ENCODE measurements at regions not wholly inside any gene's neighbourhood (a gene's known extent, or its start where the extent isn't known, plus 50 kb on each side); places are given as distances from the start of the nearest gene placed in this dataset.
A peak's percentile ranks its signal among the peaks of the same experiment; 100 is the strongest.

GRCh38 chr2:133780099-133780996, 212.1 kb upstream of the NCKAP5 start:
- Histone ChIP-seq H4K20me1 (ENCODE audit: insufficient read depth, low read length) (no peaks in the 10 kb centered on the region), H3K9me3 (ENCODE audit: insufficient read depth, low read length) (no peaks in the 10 kb centered on the region), H3K36me3 (replicated peaks; ENCODE audit: low read depth, low read length) (no peaks in the 10 kb centered on the region), H3K9ac (ENCODE audit: low read length) (no peak overlapping the region), H3K27me3 (ENCODE audit: low read depth, low read length) (no peaks in the 10 kb centered on the region), H3K27ac (ENCODE audit: low read length) (no peak overlapping the region), H2AFZ (ENCODE audit: low read depth, low read length) (no peak overlapping the region), H3K79me2 (ENCODE audit: low read length) (no peaks in the 10 kb centered on the region), H3K4me2 (ENCODE audit: low read length) (no peak overlapping the region), H3K4me3 (ENCODE audit: low read length) (no peak overlapping the region), H3K4me1 (ENCODE audit: low read length) (no peaks in the 10 kb centered on the region)
- TF ChIP-seq EZH2phosphoT487 (IDR thresholded peaks at IDR 0.05; ENCODE audit: low read depth) (no peak), CTCF (IDR thresholded peaks at IDR 0.05; ENCODE audit: low read depth, low read length) (peak; percentile 83)

GRCh38 chr2:133780997-133781513, 212.8 kb upstream of the NCKAP5 start:
- H3K9me3 ChIP-seq (ENCODE audit: insufficient read depth, low read length), result no peaks in the 10 kb centered on the region
- no peak for TF ChIP-seq EZH2phosphoT487 (IDR thresholded peaks at IDR 0.05; ENCODE audit: low read depth)
- no peaks in the 10 kb centered on the region for H3K79me2 ChIP-seq (ENCODE audit: low read length)
- no peak overlapping the region for H3K4me2 ChIP-seq (ENCODE audit: low read length)
- H3K27me3 ChIP-seq (ENCODE audit: low read depth, low read length), result no peaks in the 10 kb centered on the region
- H3K27ac ChIP-seq (ENCODE audit: low read length), result no peak overlapping the region
- no peaks in the 10 kb centered on the region for H4K20me1 ChIP-seq (ENCODE audit: insufficient read depth, low read length)
- H2AFZ ChIP-seq (ENCODE audit: low read depth, low read length), result no peak overlapping the region
- H3K4me1 ChIP-seq (ENCODE audit: low read length), result no peaks in the 10 kb centered on the region
- no peaks in the 10 kb centered on the region for H3K36me3 ChIP-seq (replicated peaks; ENCODE audit: low read depth, low read length)
- no peak overlapping the region for H3K9ac ChIP-seq (ENCODE audit: low read length)
- no peak overlapping the region for H3K4me3 ChIP-seq (ENCODE audit: low read length)

- Histone ChIP-seq H3K4me3 (ENCODE audit: low read length) (no peak overlapping the region), H4K20me1 (ENCODE audit: insufficient read depth, low read length) (no peaks in the 10 kb centered on the region), H3K79me2 (ENCODE audit: low read length) (no peaks in the 10 kb centered on the region), H3K4me1 (ENCODE audit: low read length) (no peaks in the 10 kb centered on the region), H3K4me2 (ENCODE audit: low read length) (no peak overlapping the region), H3K9ac (ENCODE audit: low read length) (no peak overlapping the region), H3K27me3 (ENCODE audit: low read depth, low read length) (peaks cover 19% of the 10 kb centered on the region; the same call in 1 of the 2 replicates), H3K36me3 (replicated peaks; ENCODE audit: low read depth, low read length) (no peaks in the 10 kb centered on the region), H3K27ac (ENCODE audit: low read length) (no peak overlapping the region), H3K9me3 (ENCODE audit: insufficient read depth, low read length) (no peaks in the 10 kb centered on the region), H2AFZ (ENCODE audit: low read depth, low read length) (no peak overlapping the region)
- TF ChIP-seq EZH2phosphoT487 (IDR thresholded peaks at IDR 0.05; ENCODE audit: low read depth) (no peak), CTCF (IDR thresholded peaks at IDR 0.05; ENCODE audit: low read depth, low read length) (no peak)
Measured at GRCh38 chr2:133787207-133787606, 218.9 kb upstream of the NCKAP5 start.

GRCh38 chr2:133787651-133788050, 219.4 kb upstream of the NCKAP5 start:
- Histone ChIP-seq H3K9ac (ENCODE audit: low read length) (no peak overlapping the region), H3K27ac (ENCODE audit: low read length) (no peak overlapping the region), H3K4me3 (ENCODE audit: low read length) (no peak overlapping the region), H3K27me3 (ENCODE audit: low read depth, low read length) (peaks cover 19% of the 10 kb centered on the region; the same call in 1 of the 2 replicates), H3K4me1 (ENCODE audit: low read length) (no peaks in the 10 kb centered on the region), H3K79me2 (ENCODE audit: low read length) (no peaks in the 10 kb centered on the region), H3K36me3 (replicated peaks; ENCODE audit: low read depth, low read length) (no peaks in the 10 kb centered on the region), H3K4me2 (ENCODE audit: low read length) (no peak overlapping the region), H3K9me3 (ENCODE audit: insufficient read depth, low read length) (no peaks in the 10 kb centered on the region), H2AFZ (ENCODE audit: low read depth, low read length) (no peak overlapping the region), H4K20me1 (ENCODE audit: insufficient read depth, low read length) (no peaks in the 10 kb centered on the region)
- TF ChIP-seq CTCF (IDR thresholded peaks at IDR 0.05; ENCODE audit: low read depth, low read length) (no peak), EZH2phosphoT487 (IDR thresholded peaks at IDR 0.05; ENCODE audit: low read depth) (no peak)

Data from OCI-LY3 (cell line).